ENCODE measurements at regions not wholly inside any gene's neighbourhood (a gene's known extent, or its start where the extent isn't known, plus 50 kb on each side); places are given as distances from the start of the nearest gene placed in this dataset.

DNA sequence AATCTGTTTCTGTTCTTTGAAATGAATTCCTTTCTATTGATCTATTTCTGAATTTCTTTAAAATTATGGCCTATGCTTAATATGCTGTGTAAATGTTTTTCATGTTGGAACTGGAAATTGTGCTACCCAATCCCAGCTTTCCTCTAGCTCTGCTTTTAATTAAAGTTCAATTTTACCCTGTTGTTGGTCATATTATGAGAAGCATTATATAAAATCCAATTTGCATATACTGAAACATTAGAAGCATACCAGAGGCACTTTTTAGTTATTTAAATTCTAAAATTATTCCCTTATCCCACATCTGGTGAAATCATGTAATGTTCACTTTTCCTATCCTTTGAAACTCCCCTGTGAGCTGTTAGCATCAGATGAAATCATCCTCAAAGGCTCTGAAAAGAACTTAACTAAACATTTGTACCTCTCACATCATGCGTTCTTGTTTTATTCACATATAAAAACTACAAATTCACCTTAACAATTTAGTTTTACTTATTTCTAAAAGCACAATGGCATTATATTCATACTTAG is 160.6 kb upstream of the COL21A1 start:
- no peak for DNase-seq

DNA sequence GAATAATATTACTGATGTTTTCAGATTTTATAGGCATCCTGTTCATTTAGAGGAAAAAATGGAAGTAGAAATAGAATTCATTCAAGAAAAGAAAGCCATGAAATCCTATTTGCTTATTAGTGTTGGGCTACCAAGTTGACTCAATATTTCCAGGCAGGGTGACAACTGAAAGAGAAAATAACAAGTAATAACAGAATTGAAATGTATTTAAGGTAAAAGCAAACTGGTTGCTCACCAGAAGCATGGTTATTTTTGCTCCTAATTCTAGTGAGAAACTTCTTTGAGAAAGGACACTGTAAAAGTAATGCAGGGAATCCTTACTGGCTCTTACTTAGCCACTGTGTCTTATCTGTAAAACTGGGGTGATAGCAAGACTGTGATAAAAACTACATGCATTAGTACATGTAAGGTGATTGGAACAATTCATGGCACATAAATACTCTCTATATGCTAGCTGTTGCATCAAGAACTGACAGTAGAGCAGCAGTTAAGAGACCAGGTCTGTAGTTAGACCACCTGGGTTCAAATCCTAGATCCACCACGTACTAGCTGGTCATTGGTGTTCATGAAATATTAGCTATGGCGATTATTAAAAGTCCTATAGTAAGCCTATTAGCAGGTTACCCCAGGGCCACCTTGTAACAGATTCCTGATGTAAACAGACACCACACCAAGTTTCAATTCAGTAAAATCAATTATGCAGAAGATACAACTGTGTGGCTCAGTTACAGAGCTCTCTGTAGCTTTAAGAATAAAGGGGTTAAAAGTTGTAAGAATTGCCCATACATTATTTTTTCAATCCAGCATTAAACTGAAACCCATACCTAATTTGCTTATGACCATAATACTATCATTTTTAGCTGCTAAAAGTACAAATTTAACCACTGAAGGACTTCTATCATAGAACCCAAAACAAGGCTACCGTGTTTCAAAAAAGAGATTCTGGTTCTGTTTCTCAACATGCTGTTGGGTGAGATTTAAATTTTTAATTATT is 159.2 kb upstream of the COL21A1 start:
- DNase-seq, result no peak

GRCh38 chr6:56404599-56404998 is 157.2 kb upstream of the COL21A1 start:
- DNase-seq, result no peak

GRCh38 chr6:56403745-56404144 is 156.4 kb upstream of the COL21A1 start:
- DNase-seq, result no peak

GRCh38 chr6:56401477-56402070 is 154.2 kb upstream of the COL21A1 start:
- DNase-seq, result no peak

GRCh38 chr6:56400273-56400672 is 152.9 kb upstream of the COL21A1 start:
- no peak for DNase-seq

DNA sequence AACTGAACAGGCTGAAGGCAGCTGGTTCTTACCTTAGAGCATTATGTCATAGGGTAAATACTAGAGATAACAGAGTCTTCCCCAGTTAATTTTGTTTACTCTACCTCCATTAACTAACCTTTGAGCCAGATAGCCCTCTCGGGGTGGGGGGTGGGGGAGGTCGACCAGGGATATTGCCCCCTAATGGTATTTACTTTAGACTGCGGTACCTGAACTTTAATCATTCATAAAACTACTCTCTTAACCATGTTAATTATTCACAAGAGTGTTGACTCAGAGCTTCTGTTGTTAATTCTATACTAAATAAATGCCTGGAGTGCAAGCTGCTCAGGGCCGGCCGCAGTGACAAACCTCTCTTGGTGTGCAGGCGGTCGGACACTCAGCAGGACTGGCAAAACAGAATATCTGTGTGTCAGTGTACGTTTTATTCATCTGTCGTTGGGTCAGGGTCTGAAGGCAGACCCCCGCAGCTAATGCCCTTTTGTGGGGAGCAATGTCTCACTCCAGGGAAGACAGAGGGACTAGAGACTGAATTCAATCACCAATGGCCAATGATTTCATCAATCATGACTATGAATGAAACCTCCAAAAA is 152.4 kb upstream of the COL21A1 start:
- no peak for DNase-seq

GRCh38 chr6:56399250-56399671 is 151.9 kb upstream of the COL21A1 start:
- DNase-seq, result no peak

- no peak for DNase-seq
These were observed 149.1 kb upstream of the COL21A1 start for GRCh38 chr6:56396435-56396834.

DNA sequence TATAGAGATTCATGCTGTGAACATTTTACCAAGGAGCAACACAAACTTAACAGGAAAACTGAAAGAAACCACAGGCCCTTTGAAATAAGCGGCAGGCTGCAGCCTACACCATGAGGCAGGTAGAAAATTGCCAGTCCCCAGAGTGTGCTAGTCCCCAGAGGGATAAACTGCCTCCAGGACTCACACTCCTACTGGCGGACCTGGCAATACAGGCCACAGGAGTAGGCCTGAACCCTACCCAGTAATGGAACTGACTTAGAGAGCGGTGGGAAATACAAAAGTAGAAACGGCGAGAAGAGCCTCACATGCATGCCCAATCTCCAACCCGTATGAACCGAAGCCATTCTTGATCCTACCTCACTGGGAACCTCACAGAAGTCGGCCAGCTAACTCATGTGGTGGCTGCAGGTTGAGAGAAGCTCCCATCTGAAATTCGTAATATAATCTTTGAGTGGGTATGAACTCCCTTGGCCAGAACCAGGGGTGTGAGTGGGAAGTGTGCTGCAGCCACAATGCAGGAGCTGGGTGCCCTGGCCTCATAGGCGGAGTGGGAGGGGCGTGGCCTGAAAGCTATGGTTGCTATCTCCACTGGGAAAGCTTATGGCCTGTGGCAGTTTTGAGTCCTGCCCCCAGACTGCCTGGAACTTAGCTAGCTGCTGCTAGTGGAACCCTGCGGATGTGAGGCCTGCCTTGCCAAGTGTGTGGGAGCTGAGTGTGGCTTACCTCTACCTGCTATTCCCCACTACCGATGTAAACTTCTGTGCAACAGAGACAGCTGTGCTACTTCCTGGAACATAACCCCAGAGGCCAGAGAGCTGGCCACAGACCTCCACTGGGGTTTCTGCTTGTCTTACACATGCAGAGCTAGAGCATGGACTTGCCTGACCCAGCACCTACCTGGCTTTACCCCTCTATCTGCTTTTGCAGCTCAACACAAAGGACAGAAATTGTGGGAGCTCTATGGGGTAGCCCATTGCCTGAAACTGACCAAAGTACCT is 146.5 kb upstream of the COL21A1 start:
- DNase-seq, result no peak

- DNase-seq, result no peak
These were observed 141.0 kb upstream of the COL21A1 start for GRCh38 chr6:56388415-56388755.

DNA sequence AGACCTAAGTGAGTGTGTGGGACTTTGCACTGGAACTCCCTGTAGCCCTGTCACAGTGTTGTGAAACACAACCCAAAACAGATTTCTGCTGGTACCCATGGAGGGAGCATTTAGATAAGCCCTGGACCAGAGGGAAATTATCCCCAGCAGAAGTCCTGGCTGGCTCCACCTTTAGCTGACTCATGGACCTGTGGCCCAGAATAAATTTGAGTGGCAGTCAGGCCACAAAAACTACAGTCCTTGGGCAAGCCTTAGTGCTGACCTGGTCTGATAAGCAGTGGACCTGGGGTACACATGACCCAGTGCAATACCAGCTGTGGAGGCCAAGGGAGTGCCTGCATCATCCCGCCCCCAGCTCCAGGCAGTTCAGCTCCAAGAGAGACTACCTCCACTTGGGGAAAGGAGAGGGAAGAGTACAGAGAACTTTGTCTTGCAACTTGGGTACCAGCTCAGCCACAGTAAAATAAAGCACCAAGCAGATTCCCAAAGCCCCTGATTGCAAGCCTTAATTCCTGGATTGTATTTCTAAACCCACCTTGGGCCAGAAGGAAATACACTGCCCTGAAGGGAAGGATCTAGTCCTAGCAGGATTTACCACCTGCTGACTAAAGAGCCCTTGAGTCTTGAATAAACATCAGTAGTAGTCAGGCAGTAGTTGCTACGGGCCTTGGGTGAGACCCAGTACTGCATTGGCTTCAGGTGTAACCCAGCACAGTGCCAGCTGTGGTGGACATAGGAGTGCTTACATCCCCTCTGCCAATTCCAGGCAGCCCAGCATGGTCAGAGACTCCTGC is 140.4 kb upstream of the COL21A1 start:
- no peak for DNase-seq

DNA sequence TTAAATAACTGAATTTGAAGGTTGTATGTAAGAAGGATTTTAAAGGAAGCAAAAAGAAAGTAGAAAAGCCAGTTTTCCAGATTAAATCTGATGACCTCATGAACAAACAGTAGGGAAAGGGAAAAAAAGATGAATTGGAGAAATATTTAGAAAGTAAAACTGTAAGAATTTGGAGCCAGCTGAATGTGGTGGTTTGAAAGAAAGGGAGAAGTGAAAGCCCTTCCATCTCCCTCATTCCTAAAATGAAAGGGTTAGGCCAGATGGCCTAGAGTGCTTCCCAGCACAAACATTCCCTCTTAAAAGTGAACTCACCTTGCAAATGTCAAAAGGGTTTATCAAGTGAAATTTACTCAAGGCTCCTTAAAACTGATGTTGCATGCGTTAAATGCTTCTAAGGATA is 139.3 kb upstream of the COL21A1 start:
- DNase-seq, result no peak

DNA sequence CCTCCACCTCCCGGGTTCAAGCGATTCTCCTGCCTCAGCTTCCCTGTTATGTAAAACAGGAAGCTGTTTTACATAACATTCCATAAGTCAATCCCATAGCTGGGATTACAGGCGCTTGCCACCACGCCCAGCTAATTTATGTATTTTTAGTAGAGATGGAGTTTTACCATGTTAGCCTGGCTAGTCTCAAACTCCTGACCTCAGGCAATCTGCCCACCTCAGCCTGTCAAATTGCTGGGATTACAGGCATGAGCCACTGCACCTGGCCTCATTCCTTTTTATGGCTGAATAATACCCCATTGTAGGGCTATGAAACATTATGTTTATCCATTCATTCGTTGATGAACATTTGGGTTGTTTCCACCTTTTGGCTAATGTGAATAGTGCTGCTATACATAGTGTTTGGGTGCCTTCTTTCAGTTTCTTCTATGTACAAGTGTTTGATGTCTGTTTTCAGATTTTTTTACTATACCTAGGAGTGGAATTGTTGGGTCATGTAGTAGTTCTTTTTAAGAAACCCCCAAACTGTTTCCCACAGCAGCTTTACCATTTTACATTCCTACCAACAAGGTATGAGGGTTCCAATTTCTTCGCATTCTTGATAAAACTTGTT is 138.7 kb upstream of the COL21A1 start:
- no peak for DNase-seq

DNA sequence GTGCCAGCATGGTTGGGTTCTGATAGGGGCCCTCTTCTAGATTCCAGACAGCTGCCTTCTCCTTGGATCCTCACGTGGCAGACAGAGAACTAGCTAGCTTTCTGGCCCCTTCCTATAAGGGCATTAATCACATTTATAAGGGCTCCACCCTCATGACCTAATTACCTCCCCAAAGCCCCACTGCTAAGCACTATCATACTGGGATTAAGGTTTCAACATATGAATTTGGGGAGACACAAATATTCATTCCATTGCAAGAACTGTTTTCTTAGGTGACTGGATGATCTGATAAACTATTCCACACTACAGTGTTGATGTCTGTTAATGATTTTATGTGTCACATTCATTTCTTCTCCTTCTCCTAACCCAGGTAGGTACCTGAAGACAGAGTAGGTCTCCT is 135.8 kb upstream of the COL21A1 start:
- DNase-seq, result no peak

DNA sequence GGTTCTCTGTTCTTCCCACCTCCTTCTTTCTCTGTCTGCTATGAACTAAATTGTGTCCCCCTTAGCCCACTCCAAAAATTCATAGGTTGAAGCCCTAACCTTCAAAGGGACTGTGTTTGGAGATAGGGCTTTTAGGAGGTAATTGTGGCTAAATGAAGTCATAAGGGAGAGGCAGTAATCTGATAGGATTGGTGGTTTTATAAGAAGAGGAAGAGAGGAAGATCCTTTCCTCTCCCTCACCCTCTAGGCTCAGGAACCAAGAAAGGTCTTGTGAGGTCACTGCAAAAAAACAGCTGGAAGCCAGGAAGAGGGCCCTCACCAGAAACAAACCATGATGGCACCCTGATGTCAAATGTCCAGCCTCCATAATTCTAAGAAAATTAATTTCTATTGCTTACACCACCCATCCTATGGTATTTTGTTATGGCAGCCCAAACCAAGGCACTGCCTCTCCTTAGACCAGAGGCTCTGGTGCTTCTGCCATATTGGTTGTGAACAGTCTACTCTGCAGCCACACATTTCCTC is 135.1 kb upstream of the COL21A1 start:
- no peak for DNase-seq

DNA sequence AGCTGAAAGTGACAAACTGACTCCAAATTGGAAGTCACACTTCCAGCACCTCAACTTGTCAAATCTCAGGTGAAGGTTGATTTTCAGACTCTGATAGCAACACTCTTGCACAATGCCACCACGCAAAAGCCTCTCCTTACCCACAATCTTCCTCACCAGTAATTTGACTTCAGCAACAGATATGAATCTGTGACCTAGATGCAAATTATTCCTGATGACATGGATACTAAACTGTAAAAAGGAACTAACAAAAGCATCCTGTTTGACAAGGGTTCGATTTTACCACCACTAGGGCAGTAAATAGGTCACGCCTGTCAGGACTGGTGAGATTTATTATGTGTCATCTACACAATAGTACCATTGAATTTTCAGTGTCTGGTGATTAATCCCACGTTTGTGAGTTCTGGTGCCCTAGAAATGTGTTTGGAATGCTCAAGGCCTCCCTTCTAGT is 134.4 kb upstream of the COL21A1 start:
- peak; percentile 29 for DNase-seq

- DNase-seq, result no peak
These were observed 133.1 kb upstream of the COL21A1 start for GRCh38 chr6:56380476-56380875.

- DNase-seq, result no peak
These were observed 131.7 kb upstream of the COL21A1 start for GRCh38 chr6:56378966-56379585.

GRCh38 chr6:56378507-56378906 is 131.1 kb upstream of the COL21A1 start:
- DNase-seq, result no peak

Data from fibroblast of skin of back (primary cell).